Stimulated activated CD4-positive, alpha-beta T cell treated with anti-CD3 and anti-CD28 coated beads, Interleukin-15, amount 100 ng/mL, for 24 hours (primary cell): ENCODE measurements at regions not wholly inside any gene's neighbourhood (a gene's known extent, or its start where the extent isn't known, plus 50 kb on each side); places are given as distances from the start of the nearest gene placed in this dataset.
"Not testable (repeated sequence)": the region's sequence is repeated elsewhere in the genome, so short reads cannot be mapped to it uniquely, and the experiment has no call there.

Experiments
- DNase-seq: peaks from one replicate; pipeline ENCODE4 v3.0.0-alpha.2; 2020

DNA sequence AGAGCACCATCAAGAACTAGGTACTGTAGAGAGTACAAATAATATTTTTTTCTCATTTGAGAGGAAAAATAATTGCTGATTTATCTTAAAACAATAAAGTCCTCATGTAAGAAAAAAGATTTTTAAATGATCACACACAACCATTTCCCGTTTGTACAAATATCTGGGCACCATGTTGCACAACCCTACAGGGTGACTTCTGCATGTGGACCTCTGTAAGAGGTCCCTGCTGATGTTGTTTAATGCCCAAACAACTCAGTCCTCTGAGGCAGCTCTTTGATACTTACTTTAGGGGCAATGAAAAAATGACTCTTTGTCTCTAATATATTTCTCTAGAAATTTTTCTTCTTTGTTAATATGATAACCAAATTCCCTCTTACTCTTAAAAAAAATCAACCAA, 168.1 kb upstream of the SATB1 start:
- no peak for DNase-seq

DNA sequence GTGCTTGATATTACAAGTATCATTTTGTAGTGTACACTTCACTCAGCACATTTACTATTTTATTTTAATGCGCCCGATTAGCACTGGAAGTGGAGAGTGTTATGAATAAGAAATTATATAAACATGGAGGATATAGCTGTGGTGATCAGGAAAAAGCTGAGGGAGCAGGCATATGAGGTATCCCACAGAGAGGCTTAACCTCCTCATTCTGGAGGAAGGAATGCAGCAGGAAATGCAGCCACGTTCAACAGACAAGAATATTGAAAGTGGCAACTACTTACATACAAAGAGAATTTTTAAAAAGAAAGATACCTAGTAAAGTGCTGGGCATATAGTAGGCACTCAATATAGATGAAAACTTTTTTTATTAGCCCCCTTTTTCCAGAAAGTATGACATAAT, 166.0 kb upstream of the SATB1 start:
- no peak for DNase-seq

DNA sequence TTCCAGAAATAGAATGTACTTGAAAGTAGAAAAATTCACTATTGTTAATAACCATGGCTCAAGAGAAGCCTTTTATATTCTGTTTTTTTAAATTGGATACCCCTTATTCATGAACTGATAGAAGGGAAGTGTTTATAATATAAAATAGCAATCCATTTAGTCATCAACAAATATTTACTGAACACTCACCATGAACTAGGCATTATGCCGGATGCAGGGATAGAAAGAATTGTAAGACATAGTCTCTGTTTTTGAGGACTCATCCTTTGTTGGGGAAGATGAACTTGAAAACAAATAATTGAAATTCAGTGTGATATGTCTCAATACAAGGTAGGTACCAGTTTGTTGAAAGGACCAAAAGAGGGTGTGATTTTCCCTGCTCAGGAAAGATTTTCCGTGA, 160.9 kb upstream of the SATB1 start:
- DNase-seq, result no peak

DNA sequence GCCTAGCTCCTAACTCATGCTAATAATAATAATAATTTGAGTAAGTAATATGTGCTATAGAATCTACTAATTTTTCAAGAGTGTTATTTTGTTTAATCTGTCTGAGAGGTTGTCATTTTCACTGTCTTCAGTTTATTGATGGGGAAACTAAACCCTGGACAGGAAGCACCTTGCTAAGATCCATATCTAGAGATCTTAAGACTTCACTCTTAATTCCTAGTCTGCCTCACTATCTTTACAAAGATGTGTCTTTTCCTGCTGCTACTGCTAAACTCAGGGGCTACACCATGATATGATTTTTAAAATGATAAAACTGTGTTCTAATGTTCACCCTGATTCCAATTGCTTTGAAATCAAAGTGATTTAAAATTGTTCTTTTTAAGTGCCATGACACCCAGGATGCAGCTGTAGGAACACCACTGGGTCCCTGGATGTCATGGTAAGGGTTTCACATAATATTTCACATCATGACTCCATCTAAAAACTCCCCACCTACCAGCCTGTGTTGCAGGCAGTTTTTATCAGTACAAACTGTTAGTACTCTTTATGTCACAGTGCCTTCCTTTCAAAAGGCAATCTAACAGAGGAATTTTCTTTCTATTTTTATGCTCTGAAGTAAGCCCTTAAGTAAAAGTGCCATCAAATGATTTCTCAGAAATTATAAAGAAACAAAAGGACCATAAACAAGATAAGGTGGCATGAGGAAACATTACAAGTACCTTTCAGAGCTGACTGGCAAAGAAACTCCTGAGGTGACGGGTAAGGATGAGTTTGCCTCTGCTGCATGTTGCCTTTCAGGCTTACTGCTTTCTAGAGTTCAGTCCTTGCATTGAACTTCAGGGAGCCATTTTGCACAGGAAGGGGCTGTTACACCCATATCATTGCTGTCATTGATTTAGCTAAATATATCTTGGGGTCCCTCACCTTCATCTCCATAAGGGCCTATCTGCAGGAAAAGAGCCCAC, 160.1 kb upstream of the SATB1 start:
- no peak for DNase-seq

DNA sequence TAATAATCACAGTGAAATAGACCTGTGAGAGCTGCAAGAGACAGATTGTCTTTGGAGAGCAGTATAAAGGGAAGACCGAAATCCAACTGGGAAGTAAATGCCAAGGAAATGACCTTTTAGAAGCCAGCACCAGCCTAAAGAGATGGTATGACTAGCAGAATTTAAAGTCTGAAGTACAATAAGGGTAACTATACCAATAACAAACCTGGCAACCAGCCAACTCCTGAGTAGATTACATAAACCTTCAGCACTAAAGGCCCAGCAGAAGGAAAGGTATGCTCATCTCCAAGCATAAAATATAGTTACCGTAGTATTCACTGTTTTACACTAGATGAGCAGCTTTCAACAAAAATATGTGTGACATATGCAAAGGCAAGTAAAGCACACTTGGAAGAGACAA, 155.1 kb upstream of the SATB1 start:
- DNase-seq, result no peak

DNA sequence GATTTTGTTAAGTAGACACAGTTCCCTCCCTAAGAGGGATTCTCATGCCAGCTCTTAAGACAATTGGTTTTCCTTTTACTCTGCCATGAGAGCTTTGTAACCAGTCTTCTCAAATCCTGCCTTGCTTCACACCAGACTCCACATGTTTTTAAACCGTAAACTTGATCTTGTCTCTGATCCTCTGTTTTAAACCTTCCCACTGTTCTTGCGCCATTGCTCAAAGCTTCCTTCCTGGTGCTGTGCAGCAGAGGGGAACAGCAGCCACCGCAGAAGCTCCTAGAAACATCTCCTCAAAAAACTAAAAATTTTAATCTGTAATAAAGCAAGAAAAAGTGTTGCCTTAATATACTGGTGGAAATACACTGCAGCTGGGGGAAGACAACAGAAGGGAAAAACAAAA, 154.5 kb upstream of the SATB1 start:
- DNase-seq, result no peak

DNA sequence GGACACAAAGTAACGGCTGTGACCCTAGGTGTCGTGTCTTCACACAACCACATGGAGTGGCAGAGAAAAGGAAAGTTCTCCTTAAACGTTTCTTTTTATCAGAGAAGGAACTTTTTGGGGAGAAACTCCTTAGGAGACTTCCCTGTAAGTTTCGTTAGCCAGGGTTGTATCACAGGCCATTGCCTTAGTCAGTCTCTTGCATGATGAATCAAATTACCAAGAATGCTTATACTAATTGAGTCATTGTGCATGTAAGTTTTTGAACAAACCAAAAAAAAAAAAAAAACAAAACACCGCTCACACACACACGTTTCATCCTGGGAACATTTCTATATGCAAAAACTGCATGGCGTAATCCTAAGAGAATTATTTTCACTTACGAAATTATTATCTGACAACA, 150.4 kb upstream of the SATB1 start:
- DNase-seq, result no peak

DNA sequence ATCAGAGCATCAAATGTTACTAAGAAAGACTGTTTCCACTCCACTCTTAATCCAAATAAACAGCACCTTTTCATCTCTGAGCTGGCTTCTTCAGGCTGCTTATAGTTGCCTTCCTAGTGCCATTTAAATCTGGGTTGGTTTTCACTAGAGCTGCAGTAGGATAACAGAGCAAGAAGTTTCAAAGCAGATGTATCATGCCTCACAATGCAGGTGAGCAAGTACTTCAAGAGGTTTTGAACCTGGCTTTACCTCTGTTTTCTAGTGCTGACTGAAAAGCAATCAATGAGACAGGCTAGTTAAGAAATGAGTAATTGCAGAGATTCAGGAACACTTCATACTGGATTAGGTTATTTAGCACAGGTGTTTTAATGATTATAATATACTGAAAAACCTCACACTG, 147.7 kb upstream of the SATB1 start:
- no peak for DNase-seq

DNA sequence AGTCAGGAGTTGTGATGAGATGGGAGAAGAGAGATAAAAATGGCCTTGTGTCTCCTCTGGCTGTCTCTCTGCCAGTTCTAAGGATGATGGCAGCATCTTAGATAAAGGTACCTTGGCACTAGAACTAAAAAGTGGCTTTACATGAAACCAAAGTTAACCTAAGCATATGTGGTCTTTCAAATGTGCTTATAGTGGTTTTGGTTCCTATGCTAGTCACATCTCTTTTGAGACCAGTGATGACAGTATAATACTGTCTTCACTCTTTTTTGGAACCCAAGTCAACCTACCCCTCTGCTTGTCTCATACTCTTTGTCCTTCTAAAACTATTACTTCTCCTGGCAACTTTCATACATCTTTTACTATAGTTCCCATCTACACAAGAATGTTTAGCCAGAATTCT, 142.2 kb upstream of the SATB1 start:
- DNase-seq, result no peak

DNA sequence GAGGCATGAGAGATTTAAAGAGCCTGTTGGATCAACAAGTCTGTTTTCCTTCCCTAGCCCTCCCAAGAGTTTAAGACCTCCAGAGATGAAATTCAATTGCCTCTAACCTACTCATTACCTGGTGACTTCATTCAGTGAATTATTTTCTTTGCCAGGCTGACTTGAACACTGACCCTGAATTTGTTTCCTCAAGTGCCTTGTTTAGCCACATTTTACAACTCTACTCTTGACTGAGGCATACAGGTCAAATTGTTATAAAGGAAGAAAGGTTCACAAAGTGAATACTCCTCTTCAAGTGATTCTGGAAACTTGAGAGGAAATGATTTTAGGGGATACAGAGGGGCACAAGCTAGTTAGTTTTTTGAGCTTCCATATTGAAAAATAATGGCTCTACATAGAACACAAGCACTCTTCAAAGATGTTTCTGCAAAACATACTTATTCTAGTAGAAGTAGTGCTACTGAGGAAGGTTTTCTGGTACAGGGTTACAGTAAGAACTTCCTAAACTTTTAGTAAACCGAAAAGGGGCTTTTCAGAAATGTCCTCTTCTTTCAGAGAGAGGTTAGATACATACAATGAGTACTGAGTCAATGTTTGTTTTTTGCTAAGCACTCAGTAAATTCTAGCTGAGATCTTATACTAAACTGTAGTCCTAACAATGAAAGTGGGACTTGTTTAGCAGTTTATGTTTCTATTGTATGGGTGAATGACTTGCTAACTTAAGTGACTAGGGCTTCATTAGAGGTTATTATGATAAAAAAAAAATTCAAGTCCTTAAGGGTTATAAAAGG, 137.4 kb upstream of the SATB1 start:
- DNase-seq, result no peak

DNA sequence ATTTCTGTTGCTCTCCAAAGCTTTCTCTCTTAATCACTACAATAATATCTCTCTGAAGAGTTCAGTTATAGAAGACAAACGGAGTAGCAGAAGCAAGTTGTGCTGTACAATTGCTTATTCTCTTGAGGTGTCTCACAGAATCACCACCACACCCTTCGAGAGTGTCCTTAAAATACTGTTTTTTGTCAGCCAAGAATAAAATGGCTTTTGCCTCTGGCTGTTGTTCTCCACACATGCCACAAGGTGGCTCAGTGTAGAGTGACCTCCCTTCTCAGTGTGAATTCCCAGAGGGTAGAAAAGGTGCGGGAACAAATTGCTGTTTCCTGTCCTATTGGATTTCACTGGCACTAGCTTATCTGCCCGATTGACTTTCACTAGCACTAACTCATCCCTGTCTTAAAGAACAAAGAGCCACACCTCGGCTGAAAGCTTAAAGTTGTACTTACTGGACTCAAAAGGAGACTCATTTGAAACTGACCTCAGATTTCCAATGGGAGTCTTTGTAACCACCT, 134.2 kb upstream of the SATB1 start:
- DNase-seq, result peak; percentile 49

DNA sequence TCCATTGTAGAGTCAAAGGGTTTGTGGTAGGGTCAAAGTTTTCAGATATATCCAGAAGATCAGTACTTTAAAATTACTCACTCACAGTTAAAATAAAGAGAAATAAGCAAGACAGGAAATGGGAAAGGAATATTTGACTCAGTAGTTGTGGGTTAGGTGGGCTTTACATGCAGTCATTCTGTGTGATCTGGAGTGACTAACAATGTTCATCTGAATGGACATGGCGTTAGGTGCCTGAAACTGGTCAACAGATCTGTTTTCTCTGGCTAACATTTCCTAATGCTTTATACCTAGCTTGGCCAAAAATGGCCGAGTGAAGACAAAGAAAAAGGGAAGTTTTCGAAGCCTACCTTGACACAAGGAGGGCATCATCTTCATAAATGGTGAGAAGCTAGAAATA, 133.4 kb upstream of the SATB1 start:
- DNase-seq, result peak; percentile 13

DNA sequence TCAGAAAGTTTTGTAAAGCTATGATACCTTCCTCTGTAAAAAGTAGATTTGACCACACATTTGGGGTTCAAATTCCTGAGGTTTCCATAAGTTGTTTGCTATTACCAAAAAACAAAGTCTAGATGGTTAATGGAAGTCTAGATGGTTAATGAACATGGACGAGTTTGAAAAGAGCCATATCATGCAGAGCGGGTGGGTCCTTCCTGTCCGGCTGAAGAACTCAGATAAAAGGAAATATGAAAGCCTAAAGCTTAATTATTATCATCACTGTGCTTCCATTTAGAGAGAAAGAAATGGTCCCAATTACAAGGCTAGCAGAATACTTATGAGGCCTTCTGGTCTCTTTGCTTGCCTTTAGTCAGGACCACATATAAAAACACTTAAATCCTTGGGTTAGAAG, 132.1 kb upstream of the SATB1 start:
- DNase-seq, result no peak

DNA sequence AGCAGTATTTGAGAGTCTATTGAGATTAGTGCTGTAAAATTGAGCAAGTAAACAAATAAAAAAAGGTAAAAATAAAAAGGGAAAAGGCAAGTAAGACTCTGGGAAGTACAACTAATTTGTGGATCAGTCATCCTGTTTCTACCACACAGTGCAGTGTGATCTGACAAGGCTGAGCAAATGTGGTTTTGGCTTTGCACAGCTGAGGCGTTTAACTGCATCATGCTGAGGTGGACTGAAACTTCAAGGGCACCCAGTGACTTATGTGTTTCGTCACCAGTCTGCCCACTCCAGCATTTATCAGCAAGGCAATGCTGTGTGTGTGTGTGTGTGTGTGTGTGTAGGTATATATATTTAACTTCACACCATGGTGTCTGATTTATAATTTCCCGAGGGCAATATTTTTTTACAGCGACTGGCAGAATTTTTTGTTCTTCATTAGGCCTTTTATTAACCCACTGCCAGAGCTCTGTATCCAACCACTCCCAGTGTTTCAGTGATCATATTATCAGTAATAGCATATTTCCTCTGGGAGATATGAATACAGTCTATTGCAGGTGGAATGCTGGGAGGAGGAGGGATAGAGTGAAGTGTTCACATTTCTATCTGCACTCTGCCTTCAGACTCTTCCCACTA, 131.5 kb upstream of the SATB1 start:
- DNase-seq, result peak; percentile 88

DNA sequence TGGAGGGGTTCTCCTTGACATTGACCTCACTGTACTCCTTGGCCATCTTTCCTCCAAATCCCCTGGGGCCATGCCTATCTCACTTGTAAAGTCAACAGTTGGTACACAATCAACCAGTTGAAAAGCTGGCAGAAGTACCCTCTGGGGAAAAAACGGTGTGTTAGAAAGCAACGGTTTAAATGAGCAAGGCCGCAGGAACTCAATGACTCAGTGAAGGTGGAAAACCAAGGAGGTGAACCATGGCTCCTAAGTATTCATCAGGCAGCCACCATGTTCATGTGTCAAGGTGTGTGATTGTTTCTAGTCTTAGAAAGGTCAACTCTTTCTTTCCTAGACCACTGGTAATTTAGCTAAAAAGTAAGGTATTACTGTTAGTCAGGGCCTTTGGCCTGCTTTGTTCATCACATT, 130.9 kb upstream of the SATB1 start:
- DNase-seq, result peak; percentile 60

DNA sequence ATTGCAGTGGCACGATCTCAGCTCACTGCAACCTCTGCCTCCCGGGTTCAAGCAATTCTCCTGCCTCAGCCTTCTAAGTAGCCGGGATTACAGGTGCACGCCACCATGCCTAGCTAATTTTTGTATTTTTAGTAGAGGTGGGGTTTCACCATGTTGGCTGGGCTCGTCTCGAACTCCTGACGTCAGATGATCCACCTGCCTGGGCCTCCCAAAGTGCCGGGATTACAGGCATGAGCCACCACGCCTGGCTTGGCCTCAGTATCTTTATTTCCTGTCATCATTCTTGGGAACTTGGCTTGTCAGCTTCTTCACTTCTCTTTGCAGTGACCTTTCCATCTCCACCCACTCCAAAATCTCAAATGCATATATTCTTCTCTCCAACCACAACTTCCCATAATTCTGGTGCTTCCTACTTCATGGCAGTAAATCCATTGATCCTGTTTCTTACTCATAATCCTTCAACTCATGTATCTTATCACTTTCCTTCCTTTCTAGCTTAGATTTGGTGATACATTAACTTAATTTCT, 127.5 kb upstream of the SATB1 start:
- DNase-seq, result not testable (repeated sequence)

DNA sequence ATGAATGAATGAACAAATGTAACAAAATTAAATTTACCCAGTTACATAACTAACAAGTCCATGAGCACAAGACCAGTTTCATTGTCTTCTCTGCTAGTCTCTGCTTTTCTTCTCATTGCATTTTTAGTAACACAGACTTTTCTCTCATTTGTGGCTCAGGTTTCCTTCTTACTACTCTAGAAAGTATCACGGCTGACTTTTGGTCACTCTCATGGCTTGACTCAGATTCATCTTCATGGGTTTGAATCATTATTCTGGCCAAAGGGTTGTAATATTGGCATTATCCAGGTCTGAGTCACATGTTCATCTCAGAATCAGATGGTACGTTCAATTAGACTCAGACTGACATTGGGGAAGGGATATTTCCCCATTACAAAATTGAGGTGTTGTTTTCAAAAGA, 121.5 kb upstream of the SATB1 start:
- no peak for DNase-seq

DNA sequence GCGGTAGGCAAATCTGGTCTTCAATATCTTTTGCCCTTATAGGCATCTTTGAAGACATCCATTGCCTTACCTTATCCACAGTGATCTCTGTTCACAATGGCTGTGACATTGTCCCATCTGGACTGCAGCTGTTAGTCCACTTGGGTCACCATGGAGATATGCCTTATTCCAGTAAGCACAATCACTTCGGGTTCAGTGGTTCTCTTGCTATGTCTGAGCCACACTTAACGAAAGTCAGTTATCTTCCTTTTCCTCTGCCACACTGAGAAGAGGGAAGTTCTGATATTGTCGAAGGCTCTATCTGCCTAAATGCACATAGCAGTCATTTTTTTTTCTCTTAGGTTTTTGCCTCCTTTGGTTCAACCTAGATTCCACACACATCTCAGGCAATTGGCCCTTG, 119.0 kb upstream of the SATB1 start:
- DNase-seq, result no peak

DNA sequence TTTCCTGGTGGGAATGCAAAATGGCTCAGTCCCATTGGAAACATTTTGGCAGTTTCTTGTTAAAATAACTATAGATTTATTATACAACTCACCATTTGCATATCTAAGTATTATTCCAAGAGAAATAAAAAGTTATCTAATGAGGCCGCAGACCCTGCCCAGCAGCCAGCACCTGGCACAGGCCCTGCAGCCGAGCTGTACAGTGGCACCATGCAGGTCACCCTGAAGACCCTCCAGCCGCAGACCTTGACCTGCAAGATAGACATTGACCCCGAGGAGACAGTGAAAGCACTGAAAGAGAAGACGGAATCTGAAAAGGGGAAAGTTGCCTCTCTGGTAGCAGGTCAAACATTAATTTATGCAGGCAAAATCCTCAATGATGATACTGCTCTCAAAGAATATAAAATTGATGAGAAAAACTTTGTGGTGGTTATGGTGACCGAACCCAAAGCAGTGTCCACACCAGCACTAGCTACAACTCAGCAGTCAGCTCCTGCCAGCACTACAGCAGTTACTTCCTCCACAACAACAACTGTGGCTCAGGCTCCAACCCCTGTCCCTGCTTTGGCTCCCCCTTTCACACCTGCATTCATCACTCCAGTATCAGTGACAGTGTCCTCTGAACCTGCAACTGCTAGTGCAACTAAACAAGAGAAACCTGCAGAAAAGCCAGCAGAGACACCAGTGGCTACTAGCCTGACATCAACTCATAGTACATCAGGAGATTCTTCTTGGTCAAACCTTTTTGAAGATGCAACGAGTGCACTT, 113.5 kb upstream of the SATB1 start:
- DNase-seq, result no peak

DNA sequence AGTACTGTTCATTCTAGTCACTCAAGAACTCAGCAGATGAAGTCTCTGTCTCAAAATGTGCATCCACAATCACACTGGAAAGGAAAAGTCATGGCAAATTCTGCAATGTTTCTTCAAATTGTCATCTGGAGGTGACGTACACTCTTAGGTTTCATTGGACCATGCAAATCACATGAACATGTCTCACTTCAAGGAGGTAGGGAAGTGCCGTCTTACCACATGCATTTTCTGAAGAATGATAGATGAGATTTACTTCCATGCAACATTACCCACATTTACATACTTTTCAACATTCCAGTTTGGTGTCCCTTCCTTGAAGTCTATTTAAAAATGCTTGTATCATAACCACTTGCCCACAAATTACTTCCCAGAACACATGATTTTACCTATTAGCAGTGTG, 107.9 kb upstream of the SATB1 start:
- no peak for DNase-seq

DNA sequence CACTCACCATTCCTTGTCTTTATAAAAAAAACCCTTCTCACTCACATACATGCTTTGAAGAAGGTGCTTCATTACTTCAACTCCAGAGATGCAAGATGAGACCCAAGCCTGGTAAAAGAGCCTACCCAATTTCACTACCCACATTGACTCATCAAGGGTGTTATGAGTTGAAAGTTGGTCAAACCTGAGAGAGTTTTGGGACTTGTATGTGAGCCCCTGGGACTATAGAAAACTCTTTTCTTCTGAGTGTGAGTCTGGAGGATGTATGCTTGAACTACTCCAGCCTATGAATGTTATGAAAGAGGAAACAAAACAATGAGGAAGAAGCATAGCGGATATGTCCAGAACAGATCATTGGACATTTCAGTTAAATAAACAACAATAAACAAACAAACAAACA, 106.5 kb upstream of the SATB1 start:
- DNase-seq, result no peak

DNA sequence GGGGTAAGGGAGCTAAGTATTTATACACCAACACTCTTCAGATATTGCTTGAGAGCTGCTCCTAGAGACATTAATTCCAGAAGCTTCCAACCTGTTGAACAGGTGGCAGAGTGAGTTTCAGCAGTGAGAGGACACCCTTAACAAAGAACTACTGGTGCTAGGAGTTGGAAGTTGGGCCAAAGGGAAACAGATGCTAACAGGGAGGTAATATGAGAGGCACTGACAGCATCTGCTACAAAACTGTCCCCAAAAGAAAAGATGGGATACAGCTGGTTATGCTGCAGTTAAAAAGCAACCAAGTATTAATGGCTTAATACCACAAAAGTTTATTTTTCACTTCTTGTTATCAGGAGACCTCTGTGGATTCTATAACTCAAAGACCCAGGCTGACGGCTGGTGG, 104.5 kb upstream of the SATB1 start:
- DNase-seq, result no peak
